ENCODE measurements at regions not wholly inside any gene's neighbourhood (a gene's known extent, or its start where the extent isn't known, plus 50 kb on each side); places are given as distances from the start of the nearest gene placed in this dataset.

GRCh38 chrX:21056622-21057021, 317.6 kb upstream of the CNKSR2 start:
- no peak for DNase-seq

- DNase-seq: no peak
Observed at GRCh38 chrX:21047034-21047455, 327.2 kb upstream of the CNKSR2 start.

GRCh38 chrX:21014326-21014725, 359.9 kb upstream of the CNKSR2 start:
- DNase-seq: no peak

GRCh38 chrX:21004835-21005234, 369.4 kb upstream of the CNKSR2 start:
- peak; percentile 35 for DNase-seq

GRCh38 chrX:20995829-20996228, 378.4 kb upstream of the CNKSR2 start:
- DNase-seq: no peak

- no peak for DNase-seq
Observed at GRCh38 chrX:20989361-20989760, 384.9 kb upstream of the CNKSR2 start.

- no peak for DNase-seq
Observed at GRCh38 chrX:20988804-20989203, 385.4 kb upstream of the CNKSR2 start.

- peak; percentile 31 for DNase-seq
Observed at GRCh38 chrX:20988118-20988517, 386.1 kb upstream of the CNKSR2 start.

GRCh38 chrX:20980426-20980825, 393.8 kb upstream of the CNKSR2 start:
- DNase-seq: no peak

GRCh38 chrX:20974326-20974725, 399.9 kb upstream of the CNKSR2 start:
- peak; percentile 26 for DNase-seq

- DNase-seq: no peak
Observed at GRCh38 chrX:20973038-20973437, 401.2 kb upstream of the CNKSR2 start.

GRCh38 chrX:20971250-20971649, 403.0 kb upstream of the CNKSR2 start:
- no peak for DNase-seq

- DNase-seq: peak; percentile 22
Observed at GRCh38 chrX:20969565-20969964, 404.7 kb upstream of the CNKSR2 start.

GRCh38 chrX:20968996-20969395, 405.2 kb upstream of the CNKSR2 start:
- peak; percentile 21 for DNase-seq

- no peak for DNase-seq
Observed at GRCh38 chrX:20967725-20968124, 406.5 kb upstream of the CNKSR2 start.

GRCh38 chrX:20965270-20966044, 408.8 kb upstream of the CNKSR2 start:
- no peak for DNase-seq

- no peak for DNase-seq
Observed at GRCh38 chrX:20954014-20954413, 420.2 kb upstream of the CNKSR2 start.

- DNase-seq: no peak
Observed at GRCh38 chrX:20952180-20952579, 422.0 kb upstream of the CNKSR2 start.

GRCh38 chrX:20951016-20951810, 423.0 kb upstream of the CNKSR2 start:
- no peak for DNase-seq

- no peak for DNase-seq
Observed at GRCh38 chrX:20947411-20947912, 426.8 kb upstream of the CNKSR2 start.

GRCh38 chrX:20913760-20914159, 460.5 kb upstream of the CNKSR2 start:
- DNase-seq: peak; percentile 6

GRCh38 chrX:20906571-20906970, 467.6 kb upstream of the CNKSR2 start:
- peak; percentile 2 for DNase-seq

- no peak for DNase-seq
Observed at GRCh38 chrX:20884565-20884964, 489.7 kb upstream of the CNKSR2 start.

- no peak for DNase-seq
Observed at GRCh38 chrX:20863649-20864048, 510.6 kb upstream of the CNKSR2 start.
